GM19438 (cell line): ENCODE measurements at regions not wholly inside any gene's neighbourhood (a gene's known extent, or its start where the extent isn't known, plus 50 kb on each side); places are given as distances from the start of the nearest gene placed in this dataset.
"Not testable (repeated sequence)": the region's sequence is repeated elsewhere in the genome, so short reads cannot be mapped to it uniquely, and the experiment has no call there.

Source experiments
- ATAC-seq: cut with Tn5 transposase; IDR thresholded peaks from one replicate; pipeline ENCODE4 v1.9.1; 2021; ENCODE audit warnings: low read depth; ENCODE audit not compliant: unreplicated experiment

GRCh38 chr14:104301731-104302460 lies 163.5 kb downstream of the KIF26A start:
- no peak for ATAC-seq

GRCh38 chr14:104302794-104303405 lies 164.5 kb downstream of the KIF26A start:
- ATAC-seq, result no peak

GRCh38 chr14:104303705-104304425 lies 165.5 kb downstream of the KIF26A start:
- no peak for ATAC-seq

- no peak for ATAC-seq
These were observed 166.3 kb downstream of the KIF26A start for GRCh38 chr14:104304451-104305351.

GRCh38 chr14:104305511-104306449 lies 167.4 kb downstream of the KIF26A start:
- no peak for ATAC-seq

- no peak for ATAC-seq
These were observed 168.2 kb downstream of the KIF26A start for GRCh38 chr14:104306450-104307040.

GRCh38 chr14:104307246-104307626 lies 168.8 kb downstream of the KIF26A start:
- no peak for ATAC-seq

GRCh38 chr14:104307627-104308401 lies 169.4 kb downstream of the KIF26A start:
- ATAC-seq, result no peak

- not testable (repeated sequence) for ATAC-seq
These were observed 170.1 kb downstream of the KIF26A start for GRCh38 chr14:104308534-104308933.

GRCh38 chr14:104309657-104310369 lies 171.4 kb downstream of the KIF26A start:
- no peak for ATAC-seq

GRCh38 chr14:104311358-104311757 lies 173.0 kb downstream of the KIF26A start:
- no peak for ATAC-seq

GRCh38 chr14:104313674-104314073 lies 175.3 kb downstream of the KIF26A start:
- no peak for ATAC-seq

GRCh38 chr14:104314251-104314941 lies 176.0 kb downstream of the KIF26A start:
- no peak for ATAC-seq

- no peak for ATAC-seq
These were observed 176.8 kb downstream of the KIF26A start for GRCh38 chr14:104315169-104315568.

GRCh38 chr14:104315625-104316024 lies 177.2 kb downstream of the KIF26A start:
- no peak for ATAC-seq

GRCh38 chr14:104316121-104316722 lies 177.8 kb downstream of the KIF26A start:
- no peak for ATAC-seq
